Smooth muscle cell (in vitro differentiated cells): ENCODE measurements at regions not wholly inside any gene's neighbourhood (a gene's known extent, or its start where the extent isn't known, plus 50 kb on each side); places are given as distances from the start of the nearest gene placed in this dataset.

ENCODE experiments used
- DNase-seq: peaks from one replicate; lab custom pipeline; 2025; ENCODE audit not compliant: unreplicated experiment; lab: John Stamatoyannopoulos, UW
- H2AFZ ChIP-seq: fragments of 200-600 bp; sonication (generic); 2 replicates; pipeline ENCODE4 v1.6.0; 2016; ENCODE audit warnings: antibody characterized with exemption, low read depth, mild to moderate bottlenecking
- H3F3A ChIP-seq: fragments of 200-600 bp; sonication (generic); 2 replicates; pipeline ENCODE4 v1.6.0; 2017; ENCODE audit warnings: antibody characterized with exemption, low read depth
- H3K27ac ChIP-seq: fragments of 200-600 bp; sonication (generic); 2 replicates; pipeline ENCODE4 v1.5.1; 2016; ENCODE audit warnings: low read depth, mild to moderate bottlenecking
- H3K27me3 ChIP-seq: fragments of 200-600 bp; sonication (generic); 2 replicates; pipeline ENCODE4 v1.6.1; 2016; ENCODE audit warnings: low read depth, mild to moderate bottlenecking
- H3K36me3 ChIP-seq: fragments of 200-600 bp; sonication (generic); 2 replicates; pipeline ENCODE4 v1.5.1; 2016; ENCODE audit warnings: low read depth
- H3K4me1 ChIP-seq: fragments of 200-600 bp; sonication (generic); 2 replicates; pipeline ENCODE4 v1.5.1; 2016; ENCODE audit warnings: low read depth
- H3K4me2 ChIP-seq: fragments of 200-600 bp; sonication (generic); 2 replicates; pipeline ENCODE4 v1.6.0; 2016; ENCODE audit warnings: mild to moderate bottlenecking
- H3K4me3 ChIP-seq: fragments of 200-600 bp; sonication (generic); 2 replicates; pipeline ENCODE4 v1.5.1; 2016; ENCODE audit warnings: mild to moderate bottlenecking
- H3K79me2 ChIP-seq: fragments of 200-600 bp; sonication (generic); 2 replicates; pipeline ENCODE4 v1.6.0; 2016; ENCODE audit warnings: low read depth, mild to moderate bottlenecking
- H3K9ac ChIP-seq: fragments of 200-600 bp; sonication (generic); 2 replicates; pipeline ENCODE4 v1.6.0; 2016; ENCODE audit warnings: low read depth
- H3K9me3 ChIP-seq: fragments of 200-600 bp; sonication (generic); replicated peaks from 2 replicates; pipeline ENCODE4 v1.5.1; 2016; ENCODE audit warnings: low read depth
- H4K20me1 ChIP-seq: fragments of 200-600 bp; sonication (generic); 2 replicates; pipeline ENCODE4 v1.6.0; 2016; ENCODE audit warnings: low read depth
- CTCF ChIP-seq: fragments of 200-600 bp; sonication (generic); IDR thresholded peaks from 2 replicates; pipeline ENCODE4 v1.5.1; 2017; ENCODE audit warnings: borderline replicate concordance, mild to moderate bottlenecking, antibody characterized with exemption; ENCODE audit not compliant: insufficient read depth, poor library complexity, severe bottlenecking
- WGBS: methylation state at CpG from one replicate; pipeline ENCODE4 v1.1.7; 2016; ENCODE audit warnings: low lambda C conversion rate; 5-methylcytosine and 5-hydroxymethylcytosine counted together

GRCh38 chr4:101500742-101501141, 153.4 kb upstream of the PPP3CA start:
- Histone ChIP-seq H3K36me3 (no peaks in the 10 kb centered on the region), H3F3A (no peaks in the 10 kb centered on the region), H4K20me1 (no peaks in the 10 kb centered on the region), H3K27ac (no peak overlapping the region), H3K4me2 (no peak overlapping the region), H2AFZ (no peak overlapping the region), H3K9me3 (no peaks in the 10 kb centered on the region), H3K4me3 (no peak overlapping the region), H3K9ac (no peak overlapping the region), H3K4me1 (no peaks in the 10 kb centered on the region), H3K79me2 (no peaks in the 10 kb centered on the region), H3K27me3 (no peaks in the 10 kb centered on the region)
- DNase-seq, result no peak
- no peak for TF ChIP-seq CTCF

- Histone ChIP-seq H3K4me3 (no peak overlapping the region), H3K79me2 (no peaks in the 10 kb centered on the region), H3K9me3 (no peaks in the 10 kb centered on the region), H3F3A (no peaks in the 10 kb centered on the region), H3K27ac (no peak overlapping the region), H3K4me1 (peaks cover 3% of the 10 kb centered on the region), H3K9ac (no peak overlapping the region), H3K4me2 (peak overlapping the region; percentile 59), H4K20me1 (no peaks in the 10 kb centered on the region), H3K36me3 (no peaks in the 10 kb centered on the region), H2AFZ (no peak overlapping the region), H3K27me3 (no peaks in the 10 kb centered on the region)
- no peak for DNase-seq
- WGBS, result 77% methylated on average over 1 of the region's 1 CpG
- TF ChIP-seq CTCF, result no peak
Observed at GRCh38 chr4:101475246-101475645, 127.9 kb upstream of the PPP3CA start.

GRCh38 chr4:101471201-101471600, 123.9 kb upstream of the PPP3CA start:
- Histone ChIP-seq H3K4me3 (no peak overlapping the region), H3K4me2 (no peak overlapping the region), H3K79me2 (no peaks in the 10 kb centered on the region), H3K9me3 (no peaks in the 10 kb centered on the region), H2AFZ (no peak overlapping the region), H3K36me3 (no peaks in the 10 kb centered on the region), H3K4me1 (peaks cover 3% of the 10 kb centered on the region), H3F3A (no peaks in the 10 kb centered on the region), H3K27me3 (peaks cover 7% of the 10 kb centered on the region), H3K27ac (no peak overlapping the region), H3K9ac (no peak overlapping the region), H4K20me1 (no peaks in the 10 kb centered on the region)
- TF ChIP-seq CTCF, result no peak
- no peak for DNase-seq

GRCh38 chr4:101464596-101464995, 117.3 kb upstream of the PPP3CA start:
- 68% methylated on average over 2 of the region's 2 CpGs for WGBS
- H3K4me1 ChIP-seq, result no peaks in the 10 kb centered on the region

More at GRCh38 chr4:101464596-101464995, 117.3 kb upstream of the PPP3CA start:
- Histone ChIP-seq H3K4me3 (no peak overlapping the region), H3K79me2 (no peaks in the 10 kb centered on the region), H4K20me1 (no peaks in the 10 kb centered on the region), H3K27me3 (peaks cover 7% of the 10 kb centered on the region), H3K4me2 (no peak overlapping the region), H3K36me3 (no peaks in the 10 kb centered on the region), H3K9ac (no peak overlapping the region), H2AFZ (no peak overlapping the region), H3K27ac (no peak overlapping the region), H3F3A (no peaks in the 10 kb centered on the region), H3K9me3 (peaks cover 4% of the 10 kb centered on the region)
- DNase-seq, result no peak
- no peak for TF ChIP-seq CTCF
